ENCODE measurements at regions not wholly inside any gene's neighbourhood (a gene's known extent, or its start where the extent isn't known, plus 50 kb on each side); places are given as distances from the start of the nearest gene placed in this dataset.

- TF ChIP-seq EZH2 (IDR thresholded peaks at IDR 0.05; ENCODE audit: insufficient read depth, poor library complexity, severe bottlenecking) (no peak), EZH2phosphoT487 (IDR thresholded peaks at IDR 0.05; ENCODE audit: insufficient read depth, low read depth) (no peak)
Observed at GRCh38 chr16:87108278-87108677, 208.9 kb downstream of the C16orf95 start.

Measured in GM23248 (cell line).